ENCODE measurements at regions not wholly inside any gene's neighbourhood (a gene's known extent, or its start where the extent isn't known, plus 50 kb on each side); places are given as distances from the start of the nearest gene placed in this dataset.

- no peaks in the 10 kb centered on the region for H3K9me2 ChIP-seq (ENCODE audit: insufficient read depth)
Observed at GRCh38 chr10:109698882-109699664, 224.2 kb downstream of the XPNPEP1 start.

GRCh38 chr10:109698086-109698485 is 225.2 kb downstream of the XPNPEP1 start:
- CTCF ChIA-PET: no interaction called here
- Histone ChIP-seq H3K4me2 (no peak overlapping the region), H3F3A (ENCODE audit: insufficient read depth, low read depth) (no peaks in the 10 kb centered on the region), H3K4me3 (no peak overlapping the region), H3K27ac (no peak overlapping the region), H3K36me3 (ENCODE audit: low read depth) (no peaks in the 10 kb centered on the region), H3K79me2 (ENCODE audit: low read depth) (no peaks in the 10 kb centered on the region), H4K20me1 (ENCODE audit: insufficient read depth) (no peaks in the 10 kb centered on the region), H3K9me3 (ENCODE audit: insufficient read depth, low read depth) (no peaks in the 10 kb centered on the region), H3K9me2 (ENCODE audit: insufficient read depth) (no peaks in the 10 kb centered on the region), H3K27me3 (ENCODE audit: insufficient read depth, low read depth) (no peaks in the 10 kb centered on the region), H3K4me1 (replicated peaks; ENCODE audit: insufficient read depth) (no peaks in the 10 kb centered on the region), H2AFZ (no peak overlapping the region)
- intact Hi-C loops (cut with micrococcal nuclease; ENCODE audit: unreplicated experiment): no loop called here
- no TSS peak for BruUV-seq (replicated peaks)
- no peak for DNase-seq
- POLR2A ChIA-PET (ENCODE audit: unreplicated experiment): no interaction called here
- TF ChIP-seq CTCF (conservative IDR thresholded peaks at IDR 0.05) (no peak), EZH2 (IDR thresholded peaks at IDR 0.05; ENCODE audit: low read depth) (no peak)

More at GRCh38 chr10:109698882-109699664, 224.2 kb downstream of the XPNPEP1 start:
- intact Hi-C loops (cut with micrococcal nuclease; ENCODE audit: unreplicated experiment): no loop called here
- H3K9me3 ChIP-seq (ENCODE audit: insufficient read depth, low read depth): no peaks in the 10 kb centered on the region
- H3K4me3 ChIP-seq: no peak overlapping the region
- no peaks in the 10 kb centered on the region for H4K20me1 ChIP-seq (ENCODE audit: insufficient read depth)
- H3F3A ChIP-seq (ENCODE audit: insufficient read depth, low read depth): no peaks in the 10 kb centered on the region
- H3K79me2 ChIP-seq (ENCODE audit: low read depth): no peaks in the 10 kb centered on the region
- BruUV-seq (replicated peaks): no TSS peak
- no peaks in the 10 kb centered on the region for H3K4me1 ChIP-seq (replicated peaks; ENCODE audit: insufficient read depth)
- ChIA-PET POLR2A (ENCODE audit: unreplicated experiment) (no interaction called here), CTCF (no interaction called here)
- no peaks in the 10 kb centered on the region for H3K27me3 ChIP-seq (ENCODE audit: insufficient read depth, low read depth)
- no peaks in the 10 kb centered on the region for H3K36me3 ChIP-seq (ENCODE audit: low read depth)
- no peak overlapping the region for H3K4me2 ChIP-seq
- no peak overlapping the region for H2AFZ ChIP-seq
- TF ChIP-seq EZH2 (IDR thresholded peaks at IDR 0.05; ENCODE audit: low read depth): no peak
- TF ChIP-seq CTCF (conservative IDR thresholded peaks at IDR 0.05): no peak
- no peak overlapping the region for H3K27ac ChIP-seq
- no peak for DNase-seq

GRCh38 chr10:109696981-109697775 is 226.1 kb downstream of the XPNPEP1 start:
- H3K79me2 ChIP-seq (ENCODE audit: low read depth): no peaks in the 10 kb centered on the region
- no peaks in the 10 kb centered on the region for H3K9me3 ChIP-seq (ENCODE audit: insufficient read depth, low read depth)
- no peak overlapping the region for H2AFZ ChIP-seq
- H3K9me2 ChIP-seq (ENCODE audit: insufficient read depth): no peaks in the 10 kb centered on the region
- no peak for DNase-seq
- H3K27me3 ChIP-seq (ENCODE audit: insufficient read depth, low read depth): no peaks in the 10 kb centered on the region
- no peak overlapping the region for H3K27ac ChIP-seq
- no TSS peak for BruUV-seq (replicated peaks)
- no peaks in the 10 kb centered on the region for H4K20me1 ChIP-seq (ENCODE audit: insufficient read depth)
- ChIA-PET POLR2A (ENCODE audit: unreplicated experiment) (no interaction called here), CTCF (no interaction called here)
- intact Hi-C loops (cut with micrococcal nuclease; ENCODE audit: unreplicated experiment): no loop called here
- H3F3A ChIP-seq (ENCODE audit: insufficient read depth, low read depth): no peaks in the 10 kb centered on the region
- H3K36me3 ChIP-seq (ENCODE audit: low read depth): no peaks in the 10 kb centered on the region
- TF ChIP-seq EZH2 (IDR thresholded peaks at IDR 0.05; ENCODE audit: low read depth) (no peak), CTCF (conservative IDR thresholded peaks at IDR 0.05) (no peak)
- H3K4me3 ChIP-seq: no peak overlapping the region
- no peaks in the 10 kb centered on the region for H3K4me1 ChIP-seq (replicated peaks; ENCODE audit: insufficient read depth)
- H3K4me2 ChIP-seq: no peak overlapping the region

Measured in PC-9 (cell line).